Raji (cell line): ENCODE measurements at regions not wholly inside any gene's neighbourhood (a gene's known extent, or its start where the extent isn't known, plus 50 kb on each side); places are given as distances from the start of the nearest gene placed in this dataset.

ENCODE experiments used
- POLR2A ChIP-seq: IDR thresholded peaks from 2 replicates; pipeline ENCODE4 v1.6.1; 2011; ENCODE audit warnings: low read depth, low read length, control low read depth; ENCODE audit not compliant: insufficient read depth

DNA sequence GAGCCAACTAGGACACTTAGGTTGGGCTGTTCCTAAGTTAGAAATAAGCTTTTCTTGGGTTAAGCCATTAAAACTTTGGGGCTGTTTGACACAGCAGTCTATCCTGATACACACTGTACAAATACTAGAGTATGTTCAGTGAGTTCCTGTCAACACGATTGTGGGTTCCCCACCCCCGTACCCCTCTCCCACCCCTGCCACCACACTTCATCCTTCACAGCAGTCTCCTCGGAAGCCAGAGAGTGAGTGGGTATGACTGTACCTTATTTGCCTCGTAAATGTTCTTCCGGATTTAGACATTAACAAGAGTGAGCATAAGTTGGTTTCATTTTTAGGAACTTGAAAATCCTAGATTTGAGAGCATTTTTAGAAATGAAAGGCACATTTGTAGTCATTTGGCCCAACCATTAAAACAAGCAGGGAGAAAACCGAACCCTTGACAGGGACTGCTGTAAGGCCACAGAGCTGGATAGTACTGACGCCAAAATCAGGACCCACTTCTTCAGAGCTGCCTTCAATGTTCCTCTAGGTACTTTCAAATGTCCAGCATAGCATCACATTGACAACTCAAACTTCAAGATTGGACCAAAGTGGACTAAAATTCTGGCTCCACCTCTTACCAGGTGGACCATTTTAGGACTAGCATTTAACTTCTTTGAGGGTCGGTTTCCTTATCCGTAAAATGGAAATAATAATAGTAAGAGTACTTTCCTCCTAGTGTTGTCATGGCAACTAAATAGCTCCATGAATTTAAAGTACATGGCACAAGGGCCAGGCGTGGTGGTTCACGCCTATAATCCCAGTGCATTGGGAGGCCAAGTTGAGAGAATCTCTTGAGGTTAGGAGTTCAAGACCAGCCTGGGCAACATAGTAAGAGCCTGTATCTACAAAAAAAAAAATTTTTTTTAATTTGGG lies 166.3 kb upstream of the SERTAD2 start:
- no peak for TF ChIP-seq POLR2A

DNA sequence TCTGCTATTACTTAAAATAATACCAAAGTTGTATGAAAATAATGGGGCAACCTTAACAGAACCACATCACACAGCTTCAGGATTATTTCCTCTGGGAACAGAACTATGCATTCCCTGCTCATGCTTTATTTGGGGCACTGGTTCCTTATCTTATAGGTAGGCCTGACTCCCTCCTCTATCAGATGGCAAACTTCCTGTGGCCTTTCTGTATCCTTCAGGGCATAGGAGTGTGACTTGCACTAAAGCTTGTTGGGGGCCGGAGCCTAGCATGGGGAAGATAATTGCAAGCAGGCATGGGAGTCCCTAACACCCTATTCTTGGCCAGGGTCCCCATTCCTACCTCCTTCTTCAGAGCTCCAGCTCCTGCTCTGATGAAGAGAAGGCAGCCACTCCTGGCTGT lies 167.2 kb upstream of the SERTAD2 start:
- TF ChIP-seq POLR2A = no peak

DNA sequence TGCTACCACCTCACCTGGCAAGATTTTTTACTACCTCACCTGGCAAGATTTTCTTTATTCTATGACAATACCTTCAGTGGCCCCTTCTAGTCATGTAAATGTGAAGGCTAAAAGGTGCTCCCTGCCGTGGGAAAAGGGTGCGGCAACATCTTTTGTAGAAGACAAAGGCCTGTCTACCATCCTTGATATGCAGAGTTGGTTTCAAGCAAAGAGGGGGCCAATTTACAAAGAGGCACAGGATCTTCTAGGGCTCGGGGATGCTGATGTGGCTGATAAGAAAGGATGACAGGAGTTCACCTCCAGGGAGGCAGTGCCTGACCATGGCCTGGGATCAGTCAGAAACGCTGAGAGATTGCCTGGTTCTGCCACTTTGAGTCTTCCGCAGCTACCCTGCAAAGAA lies 165.4 kb upstream of the SLC1A4 start:
- TF ChIP-seq POLR2A = no peak

GRCh38 chr2:64825831-64826491 lies 163.2 kb upstream of the SLC1A4 start:
- no peak for TF ChIP-seq POLR2A

- TF ChIP-seq POLR2A = no peak
Measured at GRCh38 chr2:64826703-64827102, 162.5 kb upstream of the SLC1A4 start.

DNA sequence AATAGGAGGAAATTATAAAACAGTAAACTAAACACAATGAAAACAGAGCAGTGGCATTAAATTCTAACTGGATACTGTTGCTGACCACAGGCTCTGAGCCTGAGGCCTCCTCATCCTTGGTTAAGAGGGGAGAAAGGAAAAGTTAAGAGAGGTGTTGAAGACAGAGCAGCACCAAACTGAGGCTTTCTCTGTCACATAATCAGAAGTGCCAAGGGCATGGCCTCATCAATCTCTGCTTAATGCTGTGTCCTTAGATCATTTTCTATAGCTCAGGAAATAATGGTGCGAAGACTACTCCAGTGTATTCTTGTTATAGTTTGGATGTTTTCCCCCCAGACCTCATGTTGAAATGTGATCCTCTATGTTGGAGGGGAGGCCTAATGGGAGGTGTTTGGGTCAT lies 160.9 kb upstream of the SLC1A4 start:
- no peak for TF ChIP-seq POLR2A

DNA sequence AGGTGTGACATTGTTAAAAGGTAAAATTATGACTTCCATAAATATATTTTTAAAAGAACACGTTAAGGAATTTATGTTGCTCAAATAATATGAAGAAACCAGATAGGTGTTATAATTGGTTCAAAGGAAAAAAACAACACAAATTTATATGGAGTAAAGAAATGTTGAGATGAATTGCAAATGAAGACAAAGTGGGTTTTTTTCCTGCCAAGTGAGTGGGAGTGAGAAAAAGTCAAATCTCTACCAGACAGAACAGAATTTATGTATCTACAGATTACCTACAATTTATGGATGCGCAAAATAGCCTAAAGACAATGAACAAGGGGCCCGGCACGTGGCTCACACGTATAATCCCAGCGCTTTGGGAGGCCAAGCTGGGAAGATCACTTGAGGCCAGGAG lies 159.7 kb upstream of the SLC1A4 start:
- TF ChIP-seq POLR2A = no peak

DNA sequence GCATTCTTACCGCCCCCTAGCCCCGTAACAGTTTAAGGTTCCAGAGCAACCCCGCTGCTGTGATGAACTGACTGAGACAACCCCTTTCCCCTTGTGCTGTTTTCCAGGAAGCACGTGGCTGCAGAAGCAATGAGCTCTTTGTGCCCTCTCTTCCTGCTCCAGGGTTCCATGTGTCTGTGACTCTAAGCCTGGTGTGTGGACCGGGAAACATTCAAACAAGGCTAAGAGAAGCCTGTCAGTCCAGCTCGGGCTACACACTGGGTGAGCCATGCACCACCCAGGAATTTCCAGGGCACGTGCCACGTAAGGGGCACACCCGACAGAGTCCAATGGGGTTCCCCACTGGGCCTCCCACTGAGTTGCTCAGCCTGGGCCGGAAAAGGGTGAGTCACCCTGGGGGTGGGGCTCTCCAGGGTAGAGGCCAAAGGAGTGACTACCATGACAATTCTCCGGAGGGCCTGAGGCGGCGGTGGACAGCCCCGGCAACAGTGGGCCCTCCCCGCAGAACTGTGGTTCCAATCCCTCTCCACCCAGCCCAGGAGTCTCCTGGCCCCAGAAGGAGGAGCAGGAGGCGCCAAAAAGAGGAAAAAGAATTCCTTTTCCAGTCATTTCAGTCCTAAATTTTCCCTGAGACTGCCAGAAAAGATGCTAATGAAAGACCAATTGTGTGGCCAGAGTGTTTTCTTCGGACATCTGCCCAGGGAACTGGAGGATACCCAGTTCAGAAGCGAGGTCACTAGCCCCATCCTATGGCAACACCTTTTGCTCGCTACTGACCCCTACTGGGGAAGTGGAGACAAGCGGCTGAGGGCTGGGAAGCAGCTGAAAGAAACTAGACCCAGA lies 157.8 kb upstream of the SLC1A4 start:
- no peak for TF ChIP-seq POLR2A

GRCh38 chr2:64831977-64832328 lies 157.2 kb upstream of the SLC1A4 start:
- TF ChIP-seq POLR2A = no peak

DNA sequence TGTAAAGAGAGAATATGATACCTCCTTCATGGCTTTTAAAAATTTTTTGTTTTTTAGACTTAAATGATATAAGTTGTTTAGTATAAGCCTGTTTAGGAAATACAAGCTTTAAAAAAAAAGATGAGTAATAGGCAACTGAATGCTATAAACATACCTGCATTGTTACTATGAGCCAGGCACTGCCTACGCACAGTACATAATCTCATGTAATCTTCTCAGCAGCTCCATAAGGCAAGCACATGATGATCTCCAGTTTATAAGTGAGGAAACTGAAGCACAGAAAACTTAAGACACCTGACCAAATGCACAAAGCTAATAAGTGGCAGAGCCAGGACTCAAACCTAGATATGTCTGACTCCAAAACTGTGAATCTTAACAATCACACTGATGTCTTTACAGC lies 156.3 kb upstream of the SLC1A4 start:
- no peak for TF ChIP-seq POLR2A

DNA sequence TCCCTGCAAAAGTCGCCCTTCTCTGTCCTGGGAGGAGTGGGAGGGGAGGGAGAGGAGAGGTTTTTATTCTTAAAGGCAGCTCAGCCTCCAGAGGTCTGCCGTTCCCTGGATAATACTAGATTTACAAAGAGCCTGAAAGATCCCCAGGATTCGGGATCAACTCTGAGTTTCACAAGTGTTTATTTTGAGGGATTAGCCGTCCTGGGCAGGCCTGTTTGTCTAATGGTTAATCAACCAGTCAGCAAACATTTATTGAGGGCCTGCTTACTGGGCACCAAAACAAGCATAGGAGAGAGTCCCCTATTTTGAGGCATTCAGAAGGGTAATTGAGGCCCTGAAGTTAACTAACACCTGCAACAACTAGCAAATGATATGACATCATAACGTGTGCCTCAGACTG lies 152.6 kb upstream of the SLC1A4 start:
- TF ChIP-seq POLR2A = no peak

DNA sequence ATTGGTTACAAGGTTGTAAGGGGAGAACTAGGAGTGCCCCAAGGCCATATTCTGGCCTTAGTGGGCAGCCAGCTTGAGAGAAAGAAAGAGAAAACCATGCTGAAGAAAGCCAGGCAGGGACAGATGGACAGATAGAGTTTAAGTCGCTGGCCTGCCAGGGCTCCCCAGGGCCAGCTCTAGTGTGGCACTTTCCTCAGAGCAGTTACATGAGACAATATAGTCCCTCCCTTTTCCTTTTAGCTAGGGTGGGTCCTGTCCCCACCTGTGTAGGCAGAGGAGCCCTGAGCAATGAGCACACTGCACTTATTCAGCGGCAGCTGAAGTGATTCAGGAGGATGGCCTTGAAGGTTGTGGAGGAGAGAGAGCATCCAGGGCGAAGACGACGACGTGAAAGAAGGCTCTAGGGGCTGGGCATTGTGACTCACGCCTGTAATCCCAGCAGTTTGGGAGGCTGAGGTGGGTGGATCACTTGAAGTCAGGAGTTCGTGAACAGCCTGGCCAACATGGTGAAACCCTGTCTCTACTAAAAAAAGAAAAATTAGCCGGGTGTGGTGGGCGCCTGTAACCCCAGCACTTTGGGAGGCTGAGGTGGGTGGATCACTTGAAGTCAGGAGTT lies 152.0 kb upstream of the SLC1A4 start:
- no peak for TF ChIP-seq POLR2A

- TF ChIP-seq POLR2A = no peak
Measured at GRCh38 chr2:64837925-64838641, 151.1 kb upstream of the SLC1A4 start.

- no peak for TF ChIP-seq POLR2A
Measured at GRCh38 chr2:64838817-64839216, 150.4 kb upstream of the SLC1A4 start.

DNA sequence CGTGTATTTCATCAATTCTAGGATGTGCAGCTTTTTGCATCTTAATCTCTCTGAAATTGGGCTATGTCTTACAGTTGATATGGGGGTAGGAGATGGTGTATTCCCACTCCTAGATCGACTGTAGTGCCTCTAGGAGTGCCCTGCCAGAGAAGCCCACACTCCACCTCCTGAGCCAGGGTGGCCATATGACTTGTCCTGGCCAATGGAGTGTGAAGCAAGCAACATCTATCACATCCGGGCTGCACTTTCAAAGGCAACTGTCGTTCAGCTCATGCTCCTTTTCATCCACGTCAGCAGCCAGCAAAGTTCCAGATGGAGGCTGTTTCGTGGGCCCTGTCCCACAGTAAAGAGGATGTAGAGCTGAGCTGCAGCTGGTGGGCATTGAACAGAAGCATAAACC lies 149.4 kb upstream of the SLC1A4 start:
- TF ChIP-seq POLR2A = peak; percentile 72
